Activated CD4-positive, CD25-positive, alpha-beta regulatory T cell treated with anti-CD3 and anti-CD28 coated beads, Interleukin-2, amount 50 U/mL, for 72 hours (primary cell): ENCODE measurements at regions not wholly inside any gene's neighbourhood (a gene's known extent, or its start where the extent isn't known, plus 50 kb on each side); places are given as distances from the start of the nearest gene placed in this dataset.
"Not testable (repeated sequence)": the region's sequence is repeated elsewhere in the genome, so short reads cannot be mapped to it uniquely, and the experiment has no call there.

ENCODE experiments used
- DNase-seq: peaks from one replicate; pipeline ENCODE4 v3.0.0; 2021

DNA sequence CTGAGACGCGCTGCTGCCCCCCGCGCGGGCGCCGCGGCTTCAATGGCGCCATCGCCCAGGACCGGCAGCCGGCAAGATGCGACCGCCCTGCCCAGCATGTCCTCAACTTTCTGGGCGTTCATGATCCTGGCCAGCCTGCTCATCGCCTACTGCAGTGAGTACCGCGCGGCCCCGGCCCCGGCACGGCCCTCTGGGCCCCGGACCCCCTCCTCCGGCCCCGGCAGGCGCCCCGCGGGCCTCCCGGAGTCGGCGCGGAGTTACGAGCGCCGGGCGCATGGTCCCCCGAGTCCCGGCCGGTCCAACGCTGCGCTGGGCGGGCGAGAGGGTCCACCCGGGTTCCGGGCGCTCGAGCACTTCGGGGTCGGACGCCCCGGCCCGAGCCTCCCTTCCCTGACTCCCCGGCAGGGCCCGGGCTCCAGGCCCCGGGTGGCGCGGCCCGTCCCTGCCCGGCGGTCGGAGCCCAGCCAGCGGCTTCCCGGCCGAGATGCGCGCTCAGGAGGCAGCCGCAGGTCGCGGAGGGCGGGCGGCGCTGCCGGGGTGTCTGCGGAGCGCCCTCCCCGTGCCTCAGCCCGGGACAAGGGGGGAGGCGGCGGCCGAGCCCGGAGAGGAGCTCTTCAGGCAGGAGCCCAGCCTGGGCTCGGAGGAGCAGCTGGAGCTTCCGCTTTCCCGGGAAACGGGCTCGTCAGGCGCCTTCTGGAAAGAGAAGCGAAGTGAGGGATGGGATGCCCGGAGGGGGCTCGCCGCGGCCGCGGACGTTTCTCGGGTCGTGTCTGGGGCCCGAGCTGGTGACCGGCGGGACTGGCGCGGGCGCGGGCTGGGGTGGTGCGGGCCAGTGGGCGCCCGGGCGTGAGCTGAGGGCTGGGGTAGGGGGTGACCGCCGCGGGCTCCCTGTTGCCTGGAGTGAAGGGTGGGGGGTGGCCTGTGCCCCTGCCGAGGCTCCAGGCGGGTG, 1337.8 kb downstream of the BRD1 start:
- no peak for DNase-seq

DNA sequence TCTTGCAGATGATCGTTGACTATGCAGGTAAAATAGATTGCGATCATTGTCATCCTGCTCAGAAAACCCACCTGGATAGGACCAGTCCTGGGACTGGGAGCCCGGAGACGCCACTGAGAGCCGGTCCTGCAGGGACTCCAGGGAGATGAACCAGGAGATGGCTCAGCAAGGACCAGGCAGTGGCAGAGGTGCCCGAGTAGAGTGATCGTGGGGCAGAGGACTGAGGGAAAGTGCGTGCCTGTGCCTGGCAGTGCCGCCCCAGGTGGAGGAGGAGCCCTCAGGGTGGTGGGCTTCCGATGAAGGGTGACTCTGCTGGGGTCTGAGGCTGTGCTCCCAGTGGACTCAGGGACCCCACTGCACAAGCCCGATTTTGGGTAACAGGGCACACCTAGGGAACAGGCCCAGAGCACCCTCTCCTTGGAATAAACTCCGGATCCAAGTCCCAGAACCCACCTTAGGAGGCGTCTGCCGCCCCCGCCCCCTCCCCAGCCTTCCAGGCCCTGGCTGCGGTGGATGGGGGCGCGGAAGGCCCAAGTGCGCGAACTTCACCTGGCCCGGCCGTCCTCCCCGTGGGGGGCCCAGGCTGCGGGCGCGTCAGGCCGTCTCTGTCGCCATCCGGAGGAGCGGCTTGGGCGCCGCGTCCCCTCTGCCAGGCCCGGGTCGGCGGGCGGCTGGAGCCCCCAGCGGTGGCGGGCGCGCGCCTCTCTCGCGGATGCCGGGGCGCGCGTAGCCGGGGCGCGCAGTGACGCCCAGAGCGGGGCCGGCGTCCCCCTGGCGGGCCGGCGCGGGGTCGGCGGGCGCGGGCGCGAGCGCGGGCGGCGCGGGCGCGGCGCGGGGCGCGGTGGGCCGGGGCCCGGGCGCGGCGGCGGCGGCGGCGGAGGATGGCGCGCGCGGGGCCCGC, 1338.8 kb downstream of the BRD1 start:
- DNase-seq = no peak

DNA sequence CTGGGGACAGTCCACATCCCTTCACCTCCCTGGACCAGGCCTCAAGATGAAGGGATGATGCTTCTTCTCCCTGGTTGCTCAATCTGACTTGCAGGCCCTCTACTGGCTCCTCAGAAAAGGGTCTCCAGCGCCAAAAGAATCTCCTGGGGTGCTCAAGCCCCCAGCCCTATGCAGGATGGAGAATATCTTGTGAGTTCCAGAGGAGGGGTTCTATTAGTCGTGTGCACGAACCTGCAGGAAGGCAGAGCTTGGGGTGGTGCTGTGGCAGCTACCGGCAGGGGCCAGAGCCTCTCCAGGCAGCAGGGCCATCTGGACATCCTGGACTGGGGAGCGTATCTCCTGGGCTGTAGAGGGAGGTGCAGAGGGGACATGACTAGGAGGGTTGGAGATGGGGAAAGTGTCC, 1339.5 kb downstream of the BRD1 start:
- no peak for DNase-seq

- no peak for DNase-seq
These were observed 1341.1 kb downstream of the BRD1 start for GRCh38 chr22:48486558-48486957.

- DNase-seq = no peak
These were observed 1341.5 kb downstream of the BRD1 start for GRCh38 chr22:48486134-48486532.

- DNase-seq = no peak
These were observed 1342.2 kb downstream of the BRD1 start for GRCh38 chr22:48485149-48486133.

DNA sequence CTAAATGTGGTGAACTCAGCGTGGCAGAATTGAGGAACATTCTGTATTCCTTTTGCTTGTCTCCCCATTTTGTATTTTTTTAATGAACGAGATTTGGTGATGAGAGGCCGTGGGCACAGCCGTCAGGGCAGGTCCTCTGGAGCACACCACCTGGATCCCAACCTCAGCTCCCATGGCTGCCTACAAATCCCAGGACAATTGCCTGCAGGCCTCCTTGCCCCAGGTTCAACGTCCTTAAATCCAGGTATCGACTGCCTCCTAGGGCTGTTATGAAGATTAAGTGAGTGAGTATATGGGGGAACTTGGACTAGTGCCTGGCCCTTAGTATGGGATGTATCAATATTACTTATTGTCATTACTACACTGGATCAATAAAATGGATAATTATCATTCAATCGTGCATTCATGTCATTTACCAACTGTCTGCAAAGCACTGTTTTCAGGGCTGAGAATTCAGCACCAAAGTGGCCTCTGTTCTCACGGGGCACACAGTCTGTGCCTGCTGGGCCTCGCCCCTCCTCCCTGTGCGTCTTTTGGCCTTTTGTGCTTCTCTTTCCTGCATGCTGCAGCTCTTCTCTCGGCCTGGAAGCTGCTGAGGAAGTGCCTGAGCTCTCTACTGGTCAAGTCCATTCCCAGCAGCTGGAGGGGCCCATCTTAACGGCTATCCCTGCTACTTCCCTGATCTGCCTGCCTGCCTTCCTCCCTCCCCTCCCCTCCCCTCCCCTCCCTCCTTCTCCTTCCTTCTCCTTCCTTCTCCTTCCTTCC, 1343.7 kb downstream of the BRD1 start:
- DNase-seq = no peak

DNA sequence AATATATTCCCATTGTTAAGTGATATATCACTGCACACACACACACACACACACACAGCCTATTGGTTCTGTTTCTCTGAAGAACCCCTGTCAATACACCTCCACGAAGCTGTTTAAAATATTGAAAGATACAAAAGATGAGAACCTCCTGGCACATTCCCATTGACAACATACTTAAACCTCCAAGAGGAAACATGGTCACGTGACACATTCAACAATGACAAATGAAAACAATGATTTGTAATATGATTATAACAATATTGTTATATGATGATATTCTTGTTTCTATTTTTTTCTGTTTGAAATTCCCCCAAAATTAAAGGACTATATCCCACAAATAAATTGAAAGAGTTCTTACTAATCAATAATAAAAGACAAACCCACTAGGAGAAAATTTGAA, 1344.9 kb downstream of the BRD1 start:
- DNase-seq = no peak

GRCh38 chr22:48482198-48482597, 1345.5 kb downstream of the BRD1 start:
- DNase-seq = not testable (repeated sequence)

GRCh38 chr22:48481748-48482147, 1345.9 kb downstream of the BRD1 start:
- no peak for DNase-seq

GRCh38 chr22:48478529-48479265, 1349.0 kb downstream of the BRD1 start:
- DNase-seq = no peak

- no peak for DNase-seq
These were observed 1349.5 kb downstream of the BRD1 start for GRCh38 chr22:48478124-48478523.

- DNase-seq = no peak
These were observed 1350.5 kb downstream of the BRD1 start for GRCh38 chr22:48477031-48477721.

DNA sequence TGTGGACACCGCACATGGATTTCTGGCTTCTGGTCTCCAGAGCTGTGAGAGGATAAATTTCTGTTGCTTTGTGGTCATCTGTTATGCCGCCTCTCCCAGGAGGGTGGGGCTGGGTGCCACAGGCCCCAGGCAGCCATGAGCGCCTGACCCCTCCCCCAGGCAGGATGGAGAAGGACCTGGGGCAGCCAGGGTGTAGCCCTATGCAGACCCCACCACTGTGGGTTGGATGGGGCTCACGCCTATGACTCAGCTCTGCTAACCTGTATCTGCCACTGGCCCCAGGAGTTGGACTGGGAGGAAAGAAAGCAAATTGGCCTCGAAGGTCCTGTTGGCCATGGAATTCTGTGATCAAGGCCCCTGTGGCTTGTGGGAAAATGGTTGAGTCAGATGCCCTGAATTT, 1351.1 kb downstream of the BRD1 start:
- DNase-seq = no peak

GRCh38 chr22:48475661-48476345, 1351.9 kb downstream of the BRD1 start:
- no peak for DNase-seq

- no peak for DNase-seq
These were observed 1352.8 kb downstream of the BRD1 start for GRCh38 chr22:48474881-48475280.

DNA sequence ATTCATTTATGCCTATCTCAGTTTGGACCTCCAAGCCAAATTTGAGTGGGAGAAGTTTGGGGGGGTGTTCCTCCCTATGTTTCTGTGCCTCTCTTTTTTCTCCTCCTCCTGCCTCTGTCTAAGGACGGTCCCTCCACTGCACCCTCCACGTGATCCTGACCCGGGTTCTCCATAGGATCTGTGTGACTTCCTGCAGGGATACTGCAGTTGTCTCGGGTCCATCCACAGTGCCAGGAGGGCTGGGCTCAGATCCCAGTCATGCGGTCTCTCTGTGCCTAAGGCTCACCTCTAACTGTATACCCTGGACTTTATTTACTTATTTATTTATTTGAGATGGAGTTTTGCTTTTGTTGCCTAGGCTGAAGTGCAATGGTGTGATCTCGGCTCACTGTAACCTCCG, 1354.5 kb downstream of the BRD1 start:
- no peak for DNase-seq

- no peak for DNase-seq
These were observed 1363.4 kb downstream of the BRD1 start for GRCh38 chr22:48464246-48464645.
